Progenitor cell of endocrine pancreas (in vitro differentiated cells): ENCODE measurements at regions not wholly inside any gene's neighbourhood (a gene's known extent, or its start where the extent isn't known, plus 50 kb on each side); places are given as distances from the start of the nearest gene placed in this dataset.
A peak's percentile ranks its signal among the peaks of the same experiment; 100 is the strongest.
"Not testable (repeated sequence)": the region's sequence is repeated elsewhere in the genome, so short reads cannot be mapped to it uniquely, and the experiment has no call there.

Experiments
- DNase-seq: peaks from one replicate; pipeline ENCODE4 v3.0.0; 2021; ENCODE audit warnings: low spot score; ENCODE audit not compliant: unreplicated experiment
- H3K27ac Mint-ChIP-seq: 2 replicates; pipeline ENCODE4 v1.8.0; 2021; ENCODE audit warnings: mild to moderate bottlenecking, moderate library complexity, mixed read lengths
- H3K27me3 Mint-ChIP-seq: 2 replicates; pipeline ENCODE4 v1.8.0; 2021; ENCODE audit warnings: mixed read lengths
- H3K36me3 Mint-ChIP-seq: 2 replicates; pipeline ENCODE4 v1.8.0; 2022; ENCODE audit warnings: mixed read lengths; ENCODE audit not compliant: insufficient read depth
- H3K4me1 Mint-ChIP-seq: 2 replicates; pipeline ENCODE4 v1.8.0; 2021; ENCODE audit warnings: low read depth, mixed read lengths
- H3K4me3 Mint-ChIP-seq: 2 replicates; pipeline ENCODE4 v1.8.0; 2021; ENCODE audit warnings: low read depth, mild to moderate bottlenecking, moderate library complexity, mixed read lengths
- H3K9me3 Mint-ChIP-seq: 2 replicates; pipeline ENCODE4 v1.8.0; 2021; ENCODE audit warnings: low read depth, mixed read lengths
- TF ChIP-seq, protein P1 (sequence below): fragments of 200-600 bp; sonication (generic); IDR thresholded peaks from one replicate; pipeline ENCODE4 v1.5.0; 2021; ENCODE audit warnings: antibody characterized with exemption, mild to moderate bottlenecking; ENCODE audit not compliant: unreplicated experiment

DNA sequence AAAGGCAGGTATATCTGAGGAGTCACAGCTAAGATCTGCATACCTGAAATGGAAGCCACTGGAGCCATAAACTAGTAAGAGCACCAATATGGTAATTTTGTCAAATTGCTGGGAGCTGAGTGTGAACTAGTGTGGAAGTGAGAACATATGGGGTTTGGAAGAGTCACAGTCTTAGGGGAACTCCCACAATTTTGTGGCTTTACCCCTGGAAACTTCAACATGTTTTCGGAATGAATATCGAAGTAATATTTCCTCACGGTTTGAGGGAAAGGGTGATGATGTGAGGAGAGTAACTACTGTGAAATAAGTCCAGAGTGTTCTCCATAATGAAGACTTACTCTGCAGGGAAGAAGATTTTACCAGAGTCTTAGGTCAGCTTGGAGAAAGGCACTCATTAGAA lies 565.9 kb downstream of the RIT2 start:
- Mint-ChIP-seq H3K4me1 (peaks cover 2% of the 10 kb centered on the region), H3K27me3 (no peaks in the 10 kb centered on the region), H3K4me3 (no peak overlapping the region), H3K36me3 (peaks cover 2% of the 10 kb centered on the region), H3K27ac (no peak overlapping the region), H3K9me3 (peaks cover 3% of the 10 kb centered on the region)
- TF ChIP-seq, protein P1, sequence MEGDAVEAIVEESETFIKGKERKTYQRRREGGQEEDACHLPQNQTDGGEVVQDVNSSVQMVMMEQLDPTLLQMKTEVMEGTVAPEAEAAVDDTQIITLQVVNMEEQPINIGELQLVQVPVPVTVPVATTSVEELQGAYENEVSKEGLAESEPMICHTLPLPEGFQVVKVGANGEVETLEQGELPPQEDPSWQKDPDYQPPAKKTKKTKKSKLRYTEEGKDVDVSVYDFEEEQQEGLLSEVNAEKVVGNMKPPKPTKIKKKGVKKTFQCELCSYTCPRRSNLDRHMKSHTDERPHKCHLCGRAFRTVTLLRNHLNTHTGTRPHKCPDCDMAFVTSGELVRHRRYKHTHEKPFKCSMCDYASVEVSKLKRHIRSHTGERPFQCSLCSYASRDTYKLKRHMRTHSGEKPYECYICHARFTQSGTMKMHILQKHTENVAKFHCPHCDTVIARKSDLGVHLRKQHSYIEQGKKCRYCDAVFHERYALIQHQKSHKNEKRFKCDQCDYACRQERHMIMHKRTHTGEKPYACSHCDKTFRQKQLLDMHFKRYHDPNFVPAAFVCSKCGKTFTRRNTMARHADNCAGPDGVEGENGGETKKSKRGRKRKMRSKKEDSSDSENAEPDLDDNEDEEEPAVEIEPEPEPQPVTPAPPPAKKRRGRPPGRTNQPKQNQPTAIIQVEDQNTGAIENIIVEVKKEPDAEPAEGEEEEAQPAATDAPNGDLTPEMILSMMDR: no peak
- no peak for DNase-seq

DNA sequence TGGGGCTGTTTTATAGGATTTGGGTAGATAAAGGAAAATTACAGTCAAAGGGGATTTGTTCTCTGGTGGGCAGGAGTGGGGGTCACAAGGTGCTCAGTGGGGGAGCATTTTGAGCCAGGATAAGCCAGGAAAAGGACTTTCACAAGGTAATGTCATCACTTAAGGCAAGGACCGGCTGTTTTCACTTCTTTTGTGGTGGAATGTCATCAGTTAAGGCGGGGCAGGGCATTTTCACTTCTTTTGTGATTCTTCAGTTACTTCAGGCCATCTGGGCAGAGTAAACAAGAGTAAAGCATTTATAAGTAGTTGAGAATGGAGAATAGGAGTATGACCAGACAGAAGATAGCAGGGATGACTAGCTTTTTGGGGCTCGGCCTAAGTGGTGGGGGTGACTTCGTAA lies 562.9 kb downstream of the RIT2 start:
- not testable (repeated sequence) for H3K4me3 Mint-ChIP-seq, H3K9me3 Mint-ChIP-seq, H3K27ac Mint-ChIP-seq, H3K4me1 Mint-ChIP-seq, H3K27me3 Mint-ChIP-seq, DNase-seq, H3K36me3 Mint-ChIP-seq

DNA sequence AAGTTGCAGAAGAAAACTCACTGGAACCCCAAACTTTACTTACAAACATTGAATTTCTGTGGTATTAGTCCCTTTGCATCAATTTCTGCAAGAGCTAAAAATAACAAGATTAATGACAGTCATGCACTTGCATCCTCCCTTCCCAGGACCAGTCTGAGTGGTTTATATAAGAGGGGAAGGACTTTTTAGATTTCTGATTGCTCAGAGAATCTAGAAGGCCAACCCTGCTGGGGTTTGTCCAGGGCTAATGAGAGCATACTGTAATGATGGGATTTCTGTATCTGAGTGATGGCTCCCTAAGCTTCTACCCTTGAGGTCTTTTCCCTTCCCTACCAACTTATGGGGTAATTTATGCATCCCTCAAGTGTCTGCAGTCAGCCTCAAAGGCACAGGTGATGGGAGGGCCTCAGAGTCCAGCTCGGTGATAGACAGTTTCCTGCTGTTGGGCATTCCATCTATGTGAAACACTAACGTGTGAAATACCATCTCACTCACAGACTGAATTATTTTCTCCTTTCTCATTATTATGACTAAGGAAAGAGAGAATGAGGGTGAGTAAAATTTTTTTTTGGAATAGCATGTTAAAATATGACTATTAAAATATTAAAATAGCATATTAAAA lies 556.3 kb downstream of the RIT2 start:
- H3K4me1 Mint-ChIP-seq: peaks cover 4% of the 10 kb centered on the region
- H3K27ac Mint-ChIP-seq: no peak overlapping the region
- no peaks in the 10 kb centered on the region for H3K27me3 Mint-ChIP-seq
- peaks cover 3% of the 10 kb centered on the region for H3K9me3 Mint-ChIP-seq
- DNase-seq: no peak
- TF ChIP-seq, protein P1: no peak
- no peak overlapping the region for H3K4me3 Mint-ChIP-seq
- H3K36me3 Mint-ChIP-seq: no peaks in the 10 kb centered on the region

DNA sequence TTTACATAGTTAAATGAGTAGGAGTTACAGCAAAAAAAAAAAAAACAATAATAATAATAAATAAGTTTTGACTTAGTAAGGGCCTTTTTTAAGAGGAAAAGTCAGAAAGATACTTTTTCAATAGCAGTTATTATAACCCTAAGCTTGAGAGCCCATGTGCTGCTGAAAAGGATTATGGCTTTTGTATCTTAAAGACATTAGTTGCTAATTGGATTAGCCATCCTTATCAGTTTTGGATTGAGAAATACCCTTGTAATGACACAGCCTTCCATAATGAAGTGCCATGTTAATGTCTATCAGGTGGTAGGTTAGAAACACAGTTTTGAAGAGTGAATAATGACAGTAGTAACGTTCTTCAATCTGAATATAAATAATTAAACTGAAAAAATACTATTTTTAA lies 554.0 kb downstream of the RIT2 start:
- Mint-ChIP-seq H3K27ac (no peak overlapping the region), H3K36me3 (peaks cover 1% of the 10 kb centered on the region), H3K27me3 (no peaks in the 10 kb centered on the region), H3K4me3 (no peak overlapping the region), H3K4me1 (peaks cover 8% of the 10 kb centered on the region), H3K9me3 (peaks cover 3% of the 10 kb centered on the region)
- no peak for DNase-seq
- TF ChIP-seq, protein P1: no peak

DNA sequence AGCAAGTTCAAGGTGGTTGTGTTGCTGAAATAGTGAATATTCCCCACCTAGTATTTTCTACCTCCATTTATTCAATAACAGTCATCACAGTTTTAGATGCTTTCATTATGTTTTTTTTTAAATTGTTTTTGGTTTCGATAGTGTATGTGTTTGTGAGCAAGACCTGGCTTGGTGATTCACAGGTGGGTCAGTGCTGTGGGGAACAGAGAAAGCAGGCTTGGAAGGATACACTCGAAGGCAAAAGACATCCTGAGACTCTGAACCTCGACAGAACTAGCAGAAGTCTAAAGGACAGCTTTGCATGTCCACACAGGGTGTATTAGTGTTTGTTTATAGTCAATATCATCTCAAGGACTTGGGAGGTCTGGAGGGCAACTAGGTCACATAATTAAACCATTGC lies 551.5 kb downstream of the RIT2 start:
- Mint-ChIP-seq H3K4me1 (peaks cover 8% of the 10 kb centered on the region), H3K9me3 (no peaks in the 10 kb centered on the region), H3K27ac (no peak overlapping the region), H3K36me3 (peaks cover 1% of the 10 kb centered on the region), H3K27me3 (no peaks in the 10 kb centered on the region), H3K4me3 (no peak overlapping the region)
- DNase-seq: no peak
- TF ChIP-seq, protein P1: no peak

DNA sequence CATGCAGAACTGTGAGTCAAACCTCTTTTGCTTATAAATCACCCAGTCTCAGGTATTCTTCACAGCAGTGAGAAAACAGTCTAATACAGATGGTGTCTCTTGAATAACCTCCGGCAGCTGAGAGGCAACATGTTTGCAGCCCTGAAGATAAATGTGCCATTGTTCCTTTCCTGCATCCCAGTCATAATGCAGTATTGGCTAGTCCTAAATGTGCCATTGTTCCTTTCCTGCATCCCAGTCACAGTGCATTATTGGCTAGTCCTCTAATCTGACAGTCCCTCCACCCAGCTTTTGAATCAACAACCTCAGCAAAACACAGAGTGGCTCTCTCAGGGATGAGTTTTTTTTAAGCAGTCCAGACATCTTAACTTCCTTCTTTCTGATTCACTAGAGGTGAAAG lies 550.7 kb downstream of the RIT2 start:
- Mint-ChIP-seq H3K4me1 (peaks cover 8% of the 10 kb centered on the region), H3K9me3 (no peaks in the 10 kb centered on the region), H3K27me3 (no peaks in the 10 kb centered on the region), H3K27ac (peak overlapping the region; percentile 68), H3K4me3 (no peak overlapping the region), H3K36me3 (peaks cover 1% of the 10 kb centered on the region)
- TF ChIP-seq, protein P1: no peak
- DNase-seq: no peak
